ENCODE measurements at regions not wholly inside any gene's neighbourhood (a gene's known extent, or its start where the extent isn't known, plus 50 kb on each side); places are given as distances from the start of the nearest gene placed in this dataset.

GRCh38 chr15:95319242-95319641 lies 1011.3 kb upstream of the NR2F2 start:
- Histone ChIP-seq H3K9me3 (ENCODE audit: insufficient read depth in 2 of 2, low read depth in 1 of 2, low read length in 1 of 2) (no peaks in the 10 kb centered on the region; a peak in 1 of 4 replicates), H2BK12ac (ENCODE audit: low read depth, low read length) (no peak overlapping the region), H3K4me1 (replicated peaks in 1 of 4; ENCODE audit: control insufficient read depth in 3 of 4, insufficient read depth in 4 of 4, low read length in 3 of 4) (no peaks in the 10 kb centered on the region), H2AFZ (ENCODE audit: low read length) (no peak overlapping the region), H3K56ac (replicated peaks; ENCODE audit: insufficient read length, low read depth, low read length) (no peak overlapping the region), H3K36me3 (ENCODE audit: control insufficient read depth in 2 of 4, insufficient read depth in 4 of 4, low read length in 3 of 4) (no peaks in the 10 kb centered on the region), H4K91ac (replicated peaks; ENCODE audit: insufficient read length, low read length) (no peak overlapping the region), H2AK5ac (ENCODE audit: low read depth, low read length) (no peak overlapping the region), H3K79me1 (ENCODE audit: low read depth, low read length) (no peaks in the 10 kb centered on the region), H3K18ac (ENCODE audit: extremely low read depth, low read length) (no peak overlapping the region), H3K14ac (ENCODE audit: insufficient read length) (no peak overlapping the region), H3K4me3 (ENCODE audit: extremely low read depth in 1 of 4, insufficient read depth in 2 of 4, low read depth in 3 of 4, low read length in 4 of 4) (no peak overlapping the region), H4K8ac (ENCODE audit: extremely low read depth, insufficient read depth, low read length) (no peak overlapping the region), H4K5ac (ENCODE audit: insufficient read length, low read depth, low read length) (no peak overlapping the region), H3K23me2 (ENCODE audit: low read depth, low read length) (no peaks in the 10 kb centered on the region), H3K4ac (replicated peaks; ENCODE audit: insufficient read length, low read depth, low read length) (no peak overlapping the region), H2BK5ac (ENCODE audit: low read depth, low read length) (no peak overlapping the region), H3K9ac (replicated peaks in 1 of 4; ENCODE audit: extremely low read depth in 1 of 4, low read depth in 3 of 4, low read length in 3 of 4) (no peak overlapping the region), H3K4me2 (ENCODE audit: insufficient read depth in 1 of 2, low read depth in 2 of 2, low read length in 2 of 2) (no peak overlapping the region), H3K27ac (ENCODE audit: low read depth, low read length) (no peak overlapping the region), H3K79me2 (ENCODE audit: control insufficient read depth in 1 of 2, insufficient read depth in 2 of 2, low read length in 2 of 2) (no peaks in the 10 kb centered on the region), H3K27me3 (replicated peaks in 1 of 4; ENCODE audit: control insufficient read depth in 3 of 4, extremely low read depth in 1 of 4, insufficient read depth in 3 of 4, low read length in 3 of 4) (no peaks in the 10 kb centered on the region), H2BK15ac (ENCODE audit: low read length) (no peak overlapping the region), H4K20me1 (replicated peaks in 1 of 2; ENCODE audit: control insufficient read depth in 1 of 2, insufficient read depth in 2 of 2, low read length in 2 of 2) (no peaks in the 10 kb centered on the region), H2BK20ac (ENCODE audit: low read length) (no peak overlapping the region), H3K23ac (ENCODE audit: insufficient read length) (no peak overlapping the region), H2BK120ac (replicated peaks; ENCODE audit: low read depth, low read length) (no peak overlapping the region)
- POLR2A ChIA-PET (ENCODE audit: partially characterized antibody) = no interaction called here
- FAIRE-seq = no peak
- CTCF ChIA-PET (ENCODE audit: partially characterized antibody) = interaction anchor here (0.8 kb wide), 1 partner anchor 27 kb away, joined by 4 read pairs; no protein-coding TSS in a partner anchor
- no peak for DNase-seq (ENCODE audit: low read depth in 1 of 2, low spot score in 2 of 2)
- 97% methylated on average over 4 of the region's 4 CpGs; no CpG with 5 or more reads in 1 of the 2 experiments for WGBS, 2 experiments (ENCODE audit: extremely low coverage in 1 of 2, insufficient coverage in 1 of 2, insufficient read length in 1 of 2, insufficient replicate concordance in 2 of 2, low coverage in 1 of 2, low lambda C conversion rate in 2 of 2, missing lambda C conversion rate in 1 of 2)
- TF ChIP-seq FOSL1 (IDR thresholded peaks at IDR 0.05; ENCODE audit: insufficient read depth, low read depth, low read length) = no peak
- no peak for TF ChIP-seq SIN3A (conservative IDR thresholded peaks at IDR 0.05 in 1 of 2, IDR thresholded peaks at IDR 0.05 in 1 of 2; ENCODE audit: low read depth in 1 of 2, low read length in 2 of 2)
- no peak for TF ChIP-seq PHF8 (conservative IDR thresholded peaks at IDR 0.05; ENCODE audit: low read depth, low read length)
- no peak for TF ChIP-seq BACH1 (IDR thresholded peaks at IDR 0.05; ENCODE audit: low read length)
- TF ChIP-seq CEBPB (IDR thresholded peaks at IDR 0.05; ENCODE audit: low read depth, low read length) = no peak
- no peak for TF ChIP-seq EGR1 (IDR thresholded peaks at IDR 0.05; ENCODE audit: borderline replicate concordance, low read depth, low read length)
- TF ChIP-seq SP4 (IDR thresholded peaks at IDR 0.05; ENCODE audit: low read length) = no peak
- no peak for TF ChIP-seq RNF2 (IDR thresholded peaks at IDR 0.05; ENCODE audit: borderline replicate concordance, low read depth, low read length, missing control alignments, poor library complexity, severe bottlenecking)
- no peak for TF ChIP-seq BRCA1 (IDR thresholded peaks at IDR 0.05; ENCODE audit: low read depth, low read length)
- TF ChIP-seq KDM4A (IDR thresholded peaks at IDR 0.05; ENCODE audit: low read depth, low read length, severe bottlenecking) = no peak
- TF ChIP-seq MAX (IDR thresholded peaks at IDR 0.05) = no peak
- no peak for TF ChIP-seq JUN (IDR thresholded peaks at IDR 0.05; ENCODE audit: low read depth, low read length)
- TF ChIP-seq EP300 (IDR thresholded peaks at IDR 0.05; ENCODE audit: borderline replicate concordance in 1 of 2, low read depth in 2 of 2, low read length in 2 of 2) = no peak
- no peak for TF ChIP-seq TAF1 (IDR thresholded peaks at IDR 0.05; ENCODE audit: low read depth, low read length)
- no peak for TF ChIP-seq SIRT6 (IDR thresholded peaks at IDR 0.05; ENCODE audit: low read length)

All from H1 (cell line).